ENCODE measurements at regions not wholly inside any gene's neighbourhood (a gene's known extent, or its start where the extent isn't known, plus 50 kb on each side); places are given as distances from the start of the nearest gene placed in this dataset.
"Not testable (repeated sequence)": the region's sequence is repeated elsewhere in the genome, so short reads cannot be mapped to it uniquely, and the experiment has no call there.

DNA sequence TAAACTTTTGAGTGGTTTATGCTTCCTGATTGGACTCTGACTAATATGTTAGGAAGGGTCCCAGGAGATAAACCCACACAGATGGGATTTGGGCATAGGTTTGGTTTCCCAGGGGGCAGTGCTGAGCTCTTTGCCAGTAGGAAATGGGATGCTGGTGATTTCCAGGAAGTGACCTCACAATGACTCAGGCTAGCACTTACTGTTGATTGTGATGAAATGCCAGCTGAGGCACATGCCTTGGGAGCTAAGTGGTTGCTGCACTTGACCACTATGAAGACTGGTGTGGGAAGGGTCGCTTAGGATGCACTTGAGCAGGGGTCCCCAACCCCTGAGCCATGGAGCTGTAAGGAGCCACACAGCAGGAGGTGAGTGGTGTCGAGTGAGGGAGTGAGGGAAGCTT, 55.5 kb upstream of the METTL14 start:
- H3K9ac ChIP-seq (ENCODE audit: low read depth in 1 of 2, low read length in 2 of 2); H3K4me3 ChIP-seq (ENCODE audit: low read depth in 1 of 2, low read length in 2 of 2); H3K27ac ChIP-seq (ENCODE audit: low read depth, low read length); H3K27me3 ChIP-seq (ENCODE audit: control insufficient read depth in 1 of 2, insufficient read depth in 2 of 2, low read length in 2 of 2); H3K9me3 ChIP-seq (ENCODE audit: control insufficient read depth in 1 of 2, low read length in 2 of 2); H3K36me3 ChIP-seq (ENCODE audit: control insufficient read depth in 1 of 2, insufficient read depth in 2 of 2, low read length in 2 of 2); H3K4me1 ChIP-seq (ENCODE audit: control insufficient read depth in 1 of 2, insufficient read depth in 2 of 2, low read length in 2 of 2): not testable (repeated sequence)

GRCh38 chr4:118630897-118631296, 54.3 kb upstream of the METTL14 start:
- not testable (repeated sequence) for H3K27ac ChIP-seq (ENCODE audit: low read depth, low read length); H3K4me1 ChIP-seq (ENCODE audit: control insufficient read depth in 1 of 2, insufficient read depth in 2 of 2, low read length in 2 of 2); H3K36me3 ChIP-seq (ENCODE audit: control insufficient read depth in 1 of 2, insufficient read depth in 2 of 2, low read length in 2 of 2); H3K9me3 ChIP-seq (ENCODE audit: control insufficient read depth in 1 of 2, low read length in 2 of 2); H3K27me3 ChIP-seq (ENCODE audit: control insufficient read depth in 1 of 2, insufficient read depth in 2 of 2, low read length in 2 of 2); H3K4me3 ChIP-seq (ENCODE audit: low read depth in 1 of 2, low read length in 2 of 2); H3K9ac ChIP-seq (ENCODE audit: low read depth in 1 of 2, low read length in 2 of 2)

GRCh38 chr4:118631321-118632050, 53.7 kb upstream of the METTL14 start:
- H3K36me3 ChIP-seq (ENCODE audit: control insufficient read depth in 1 of 2, insufficient read depth in 2 of 2, low read length in 2 of 2); H3K27ac ChIP-seq (ENCODE audit: low read depth, low read length); H3K27me3 ChIP-seq (ENCODE audit: control insufficient read depth in 1 of 2, insufficient read depth in 2 of 2, low read length in 2 of 2); H3K9me3 ChIP-seq (ENCODE audit: control insufficient read depth in 1 of 2, low read length in 2 of 2); H3K9ac ChIP-seq (ENCODE audit: low read depth in 1 of 2, low read length in 2 of 2); H3K4me1 ChIP-seq (ENCODE audit: control insufficient read depth in 1 of 2, insufficient read depth in 2 of 2, low read length in 2 of 2); H3K4me3 ChIP-seq (ENCODE audit: low read depth in 1 of 2, low read length in 2 of 2): not testable (repeated sequence)

GRCh38 chr4:118633476-118633875, 51.7 kb upstream of the METTL14 start:
- not testable (repeated sequence) for H3K4me1 ChIP-seq (ENCODE audit: control insufficient read depth in 1 of 2, insufficient read depth in 2 of 2, low read length in 2 of 2); H3K36me3 ChIP-seq (ENCODE audit: control insufficient read depth in 1 of 2, insufficient read depth in 2 of 2, low read length in 2 of 2); H3K27me3 ChIP-seq (ENCODE audit: control insufficient read depth in 1 of 2, insufficient read depth in 2 of 2, low read length in 2 of 2); H3K9me3 ChIP-seq (ENCODE audit: control insufficient read depth in 1 of 2, low read length in 2 of 2); H3K27ac ChIP-seq (ENCODE audit: low read depth, low read length); H3K9ac ChIP-seq (ENCODE audit: low read depth in 1 of 2, low read length in 2 of 2); H3K4me3 ChIP-seq (ENCODE audit: low read depth in 1 of 2, low read length in 2 of 2)

DNA sequence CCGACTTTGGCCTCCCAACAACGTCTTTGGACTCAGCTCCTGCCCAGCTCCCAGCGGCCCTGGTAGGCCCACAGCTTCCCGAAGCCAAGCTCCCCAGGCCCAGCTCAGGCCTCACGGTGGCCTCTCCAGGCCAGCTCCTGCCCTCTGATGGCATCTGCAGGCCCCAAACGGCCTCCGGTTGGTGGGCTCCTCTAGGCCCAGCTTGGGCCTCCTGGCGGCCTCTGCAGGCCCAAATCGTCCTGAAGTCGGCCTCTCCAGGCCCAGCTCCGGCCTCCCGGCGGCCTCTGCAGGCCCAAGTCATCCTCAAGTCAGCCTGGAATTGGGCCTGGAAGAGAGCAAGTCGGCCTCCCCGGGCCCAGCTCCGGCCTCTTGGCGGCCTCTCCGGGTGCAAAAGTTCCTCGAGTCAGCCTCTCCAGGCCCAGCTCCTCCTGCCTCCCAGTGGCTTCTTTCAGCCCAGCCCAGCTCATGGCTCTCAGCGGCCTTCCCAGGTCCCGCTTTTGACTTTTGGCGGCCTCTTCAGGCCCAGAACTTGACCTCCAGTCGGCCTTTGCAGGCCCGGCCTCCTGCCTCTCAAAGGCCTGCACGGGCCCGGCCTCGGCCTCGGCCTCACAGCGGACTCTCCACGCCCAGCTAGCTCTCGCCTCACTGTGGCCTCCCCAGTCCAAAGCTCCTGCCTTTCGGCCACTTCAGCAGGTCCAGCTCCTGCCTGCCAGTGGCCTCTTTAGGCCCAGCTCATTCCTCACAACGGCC, 50.9 kb upstream of the METTL14 start:
- not testable (repeated sequence) for H3K4me3 ChIP-seq (ENCODE audit: low read depth in 1 of 2, low read length in 2 of 2); H3K27ac ChIP-seq (ENCODE audit: low read depth, low read length); H3K9me3 ChIP-seq (ENCODE audit: control insufficient read depth in 1 of 2, low read length in 2 of 2); H3K36me3 ChIP-seq (ENCODE audit: control insufficient read depth in 1 of 2, insufficient read depth in 2 of 2, low read length in 2 of 2); H3K4me1 ChIP-seq (ENCODE audit: control insufficient read depth in 1 of 2, insufficient read depth in 2 of 2, low read length in 2 of 2); H3K27me3 ChIP-seq (ENCODE audit: control insufficient read depth in 1 of 2, insufficient read depth in 2 of 2, low read length in 2 of 2); H3K9ac ChIP-seq (ENCODE audit: low read depth in 1 of 2, low read length in 2 of 2)

All from duodenal mucosa (tissue), 2 donors.